ENCODE measurements at regions not wholly inside any gene's neighbourhood (a gene's known extent, or its start where the extent isn't known, plus 50 kb on each side); places are given as distances from the start of the nearest gene placed in this dataset.
"Not testable (repeated sequence)": the region's sequence is repeated elsewhere in the genome, so short reads cannot be mapped to it uniquely, and the experiment has no call there.

GRCh38 chr3:189385880-189386279 is 214.1 kb downstream of the TPRG1 start:
- TF ChIP-seq MYC (IDR thresholded peaks at IDR 0.05; ENCODE audit: low read depth, low read length); POLR2A (IDR thresholded peaks at IDR 0.05; ENCODE audit: extremely low read depth, insufficient read length); CTCF (IDR thresholded peaks at IDR 0.05; ENCODE audit: low read depth, low read length): not testable (repeated sequence)
- TF ChIP-seq, protein P1, sequence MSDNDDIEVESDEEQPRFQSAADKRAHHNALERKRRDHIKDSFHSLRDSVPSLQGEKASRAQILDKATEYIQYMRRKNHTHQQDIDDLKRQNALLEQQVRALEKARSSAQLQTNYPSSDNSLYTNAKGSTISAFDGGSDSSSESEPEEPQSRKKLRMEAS (IDR thresholded peaks at IDR 0.05; ENCODE audit: low read depth, low read length), result not testable (repeated sequence)

All from NB4 (cell line).